Ishikawa (cell line): ENCODE measurements at regions not wholly inside any gene's neighbourhood (a gene's known extent, or its start where the extent isn't known, plus 50 kb on each side); places are given as distances from the start of the nearest gene placed in this dataset.

ENCODE experiments used
- CEBPB ChIP-seq: IDR thresholded peaks from 2 replicates; pipeline ENCODE4 v1.6.1; 2012
- CREB1 ChIP-seq: IDR thresholded peaks from 2 replicates; pipeline ENCODE4 v1.6.1; 2012; ENCODE audit warnings: low read depth
- EGR1 ChIP-seq: IDR thresholded peaks from 2 replicates; pipeline ENCODE4 v1.6.1; 2012
- EP300 ChIP-seq: IDR thresholded peaks from 2 replicates; pipeline ENCODE4 v1.6.1; 2012; ENCODE audit warnings: borderline replicate concordance
- FOXM1 ChIP-seq: IDR thresholded peaks from 2 replicates; pipeline ENCODE4 v1.6.1; 2012; ENCODE audit warnings: low read depth, borderline replicate concordance
- MAX ChIP-seq: IDR thresholded peaks from 2 replicates; pipeline ENCODE4 v1.6.1; 2012
- NFIC ChIP-seq: IDR thresholded peaks from 2 replicates; pipeline ENCODE4 v1.6.1; 2012
- RAD21 ChIP-seq: IDR thresholded peaks from 2 replicates; pipeline ENCODE4 v1.6.1; 2012; ENCODE audit warnings: low read depth
- REST ChIP-seq: IDR thresholded peaks from 2 replicates; pipeline ENCODE4 v1.6.1; 2012; ENCODE audit warnings: low read depth, mild to moderate bottlenecking
- TAF1 ChIP-seq: IDR thresholded peaks from 2 replicates; pipeline ENCODE4 v1.6.1; 2012; ENCODE audit warnings: low read depth, mild to moderate bottlenecking
- TCF12 ChIP-seq: IDR thresholded peaks from 2 replicates; pipeline ENCODE4 v1.6.1; 2012; ENCODE audit warnings: low read depth
- TEAD4 ChIP-seq: IDR thresholded peaks from 2 replicates; pipeline ENCODE4 v1.6.1; 2012
- USF1 ChIP-seq: IDR thresholded peaks from 2 replicates; pipeline ENCODE4 v1.6.1; 2012
- YY1 ChIP-seq: IDR thresholded peaks from 2 replicates; pipeline ENCODE4 v1.6.1; 2012; ENCODE audit warnings: low read depth
- ZBTB7A ChIP-seq: IDR thresholded peaks from 2 replicates; pipeline ENCODE4 v1.6.1; 2012; ENCODE audit warnings: low read depth

GRCh38 chr11:38130514-38130913 lies 1532.5 kb upstream of the RAG2 start:
- no peak for TF ChIP-seq RAD21
- TF ChIP-seq TEAD4: no peak
- no peak for TF ChIP-seq USF1
- TF ChIP-seq FOXM1: no peak
- TF ChIP-seq REST: no peak
- no peak for TF ChIP-seq EGR1
- no peak for TF ChIP-seq TCF12
- TF ChIP-seq CREB1: no peak
- no peak for TF ChIP-seq TAF1
- TF ChIP-seq NFIC: no peak
- no peak for TF ChIP-seq YY1
- TF ChIP-seq MAX: no peak

- TF ChIP-seq TAF1: no peak
- no peak for TF ChIP-seq CEBPB
- no peak for TF ChIP-seq NFIC
- no peak for TF ChIP-seq TCF12
- no peak for TF ChIP-seq RAD21
- TF ChIP-seq TEAD4: no peak
- TF ChIP-seq YY1: no peak
Measured at GRCh38 chr11:38123673-38124072, 1525.6 kb upstream of the RAG2 start.

- no peak for TF ChIP-seq TCF12
- TF ChIP-seq NFIC: no peak
- no peak for TF ChIP-seq REST
- TF ChIP-seq MAX: no peak
- no peak for TF ChIP-seq TAF1
- TF ChIP-seq USF1: no peak
- TF ChIP-seq FOXM1: no peak
- no peak for TF ChIP-seq ZBTB7A
- TF ChIP-seq YY1: no peak
- TF ChIP-seq RAD21: no peak
- TF ChIP-seq TEAD4: no peak
- TF ChIP-seq EP300: no peak
- TF ChIP-seq CREB1: no peak
- TF ChIP-seq EGR1: no peak
- TF ChIP-seq CEBPB: no peak
Measured at GRCh38 chr11:38100836-38101462, 1502.9 kb upstream of the RAG2 start.

- TF ChIP-seq NFIC: no peak
Measured at GRCh38 chr11:38095268-38095667, 1497.2 kb upstream of the RAG2 start.

GRCh38 chr11:38089726-38090125 lies 1491.7 kb upstream of the RAG2 start:
- TF ChIP-seq MAX (no peak), USF1 (no peak), ZBTB7A (no peak), TAF1 (no peak), YY1 (no peak), EGR1 (no peak), RAD21 (no peak), CEBPB (no peak), EP300 (no peak), NFIC (no peak), FOXM1 (no peak), TCF12 (no peak), REST (no peak), TEAD4 (no peak), CREB1 (no peak)
